Esophagus (tissue), 2 donors: ENCODE measurements at regions not wholly inside any gene's neighbourhood (a gene's known extent, or its start where the extent isn't known, plus 50 kb on each side); places are given as distances from the start of the nearest gene placed in this dataset.

ENCODE experiments used
- H3K27ac ChIP-seq, 2 donors: one replicate each; pipeline ENCODE4 v1.5.1; 2013; ENCODE audit warnings: low read depth in 2 of 2, mild to moderate bottlenecking in 2 of 2, inconsistent platforms in 1 of 2, low read length in 1 of 2, moderate library complexity in 1 of 2
- H3K27me3 ChIP-seq, 2 donors: one replicate each; pipeline ENCODE4 v1.6.1; 2013; ENCODE audit warnings: low read length in 2 of 2, control low read depth in 1 of 2, mild to moderate bottlenecking in 1 of 2; ENCODE audit not compliant: insufficient read depth in 2 of 2, control insufficient read depth in 1 of 2
- H3K36me3 ChIP-seq, 2 donors: one replicate each; pipeline ENCODE4 v1.6.1; 2013; ENCODE audit warnings: low read length in 1 of 2; ENCODE audit not compliant: control insufficient read depth in 2 of 2, insufficient read depth in 2 of 2
- H3K4me1 ChIP-seq, 2 donors: one replicate each; pipeline ENCODE4 v1.6.1; 2013; ENCODE audit warnings: low read length in 1 of 2; ENCODE audit not compliant: control insufficient read depth in 2 of 2, insufficient read depth in 2 of 2
- H3K4me3 ChIP-seq, 2 donors: one replicate each; pipeline ENCODE4 v1.5.1; 2013; ENCODE audit warnings: low read length in 2 of 2, mild to moderate bottlenecking in 2 of 2, low read depth in 1 of 2, moderate library complexity in 1 of 2
- H3K9me3 ChIP-seq, 2 donors: one replicate each; pipeline ENCODE4 v1.6.1; 2013; ENCODE audit warnings: mild to moderate bottlenecking in 2 of 2, low read depth in 1 of 2, low read length in 1 of 2, moderate library complexity in 1 of 2; ENCODE audit not compliant: control insufficient read depth in 2 of 2, insufficient read depth in 1 of 2
- WGBS, 2 donors: extraction: QIAGEN DNeasy Blood & Tissue Kit; methylation state at CpG; one replicate each; pipeline ENCODE4 v1.1.7; 2013; 5-methylcytosine and 5-hydroxymethylcytosine counted together
- donor health status: healthy with polysubstance abuse.
- donor health status: Bipolar disorder and iron deficiency.

DNA sequence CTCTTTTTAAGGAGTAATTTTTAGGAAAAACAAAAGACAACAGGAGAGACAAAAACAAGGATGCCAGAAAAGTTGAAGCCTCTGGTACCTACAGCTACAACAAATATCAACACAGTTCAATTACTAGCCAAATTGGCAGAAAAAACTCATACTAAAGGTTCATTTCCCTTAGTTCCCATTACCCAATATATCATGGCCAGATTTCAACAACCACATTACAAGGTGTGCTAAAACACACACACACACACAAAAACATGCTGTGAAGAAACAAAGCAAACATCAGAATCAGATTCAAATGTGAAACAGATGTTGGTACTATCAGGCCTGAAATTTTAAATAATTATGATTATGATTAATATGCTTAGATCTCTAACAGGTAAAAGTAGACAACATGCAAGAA is 272.7 kb upstream of the CLEC14A start:
- Histone ChIP-seq H3K9me3 (no peaks in the 10 kb centered on the region), H3K4me3 (no peak overlapping the region), H3K27me3 (no peaks in the 10 kb centered on the region), H3K36me3 (no peaks in the 10 kb centered on the region), H3K4me1 (no peaks in the 10 kb centered on the region), H3K27ac (no peak overlapping the region)

DNA sequence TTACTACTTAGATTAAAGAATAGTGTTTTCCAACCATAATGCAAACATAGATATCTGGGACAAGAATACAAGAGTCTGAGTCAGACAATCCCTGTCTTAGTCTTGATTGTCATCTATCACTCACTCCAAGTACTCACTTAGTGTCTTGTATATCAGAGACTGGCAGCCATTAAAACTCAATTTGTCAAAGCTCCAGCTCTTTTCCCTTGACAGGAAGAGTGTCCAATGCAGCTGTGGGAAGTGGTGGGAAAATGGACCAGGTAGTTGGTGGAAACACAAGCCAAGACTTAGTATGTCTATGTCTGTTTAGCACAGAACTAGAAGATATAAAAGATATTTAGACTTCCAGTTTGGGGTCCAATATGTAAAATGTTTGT is 271.6 kb upstream of the CLEC14A start:
- H3K4me3 ChIP-seq: no peak overlapping the region

DNA sequence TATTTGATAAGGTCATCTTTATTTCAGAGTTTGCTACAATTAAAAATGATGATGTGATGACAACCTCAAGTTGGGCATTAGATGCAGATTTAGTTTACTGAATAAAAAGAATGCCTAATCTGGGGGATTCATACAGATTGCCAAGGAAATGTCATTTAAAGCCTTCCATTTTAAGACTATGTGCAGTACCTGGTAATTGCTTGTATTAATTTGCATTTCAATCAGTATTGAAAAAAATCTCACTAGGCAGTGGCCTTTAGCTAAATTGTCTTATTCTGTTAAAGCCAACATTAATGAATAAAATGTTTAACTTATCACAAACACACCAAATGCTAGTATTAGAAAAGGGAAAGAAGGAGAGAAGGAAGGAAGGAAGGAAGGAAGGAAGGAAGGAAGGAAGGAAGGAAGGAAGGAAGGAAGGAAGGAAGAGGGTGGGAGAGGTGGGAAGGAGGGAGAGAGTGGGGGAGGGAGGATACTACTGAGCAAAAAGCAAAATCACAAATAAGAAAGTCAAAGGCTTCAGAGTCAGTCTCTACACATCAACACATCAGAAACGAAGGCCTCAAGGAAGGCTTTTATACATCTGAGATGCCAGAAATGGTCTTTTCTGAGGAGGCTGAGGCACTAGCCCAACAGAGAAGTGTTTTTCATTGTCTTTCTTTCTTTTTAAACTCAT is 271.1 kb upstream of the CLEC14A start:
- Histone ChIP-seq H3K9me3 (no peaks in the 10 kb centered on the region), H3K4me3 (no peak overlapping the region), H3K4me1 (no peaks in the 10 kb centered on the region), H3K27me3 (no peaks in the 10 kb centered on the region), H3K36me3 (no peaks in the 10 kb centered on the region), H3K27ac (no peak overlapping the region)
- WGBS, 2 donors: 63 to 76% methylated on average over 1 of the region's 1 CpG

More for the DNA sequence above, 271.6 kb upstream of the CLEC14A start:
- Histone ChIP-seq H3K27me3 (no peaks in the 10 kb centered on the region), H3K36me3 (no peaks in the 10 kb centered on the region), H3K9me3 (no peaks in the 10 kb centered on the region), H3K27ac (no peak overlapping the region), H3K4me1 (no peaks in the 10 kb centered on the region)

DNA sequence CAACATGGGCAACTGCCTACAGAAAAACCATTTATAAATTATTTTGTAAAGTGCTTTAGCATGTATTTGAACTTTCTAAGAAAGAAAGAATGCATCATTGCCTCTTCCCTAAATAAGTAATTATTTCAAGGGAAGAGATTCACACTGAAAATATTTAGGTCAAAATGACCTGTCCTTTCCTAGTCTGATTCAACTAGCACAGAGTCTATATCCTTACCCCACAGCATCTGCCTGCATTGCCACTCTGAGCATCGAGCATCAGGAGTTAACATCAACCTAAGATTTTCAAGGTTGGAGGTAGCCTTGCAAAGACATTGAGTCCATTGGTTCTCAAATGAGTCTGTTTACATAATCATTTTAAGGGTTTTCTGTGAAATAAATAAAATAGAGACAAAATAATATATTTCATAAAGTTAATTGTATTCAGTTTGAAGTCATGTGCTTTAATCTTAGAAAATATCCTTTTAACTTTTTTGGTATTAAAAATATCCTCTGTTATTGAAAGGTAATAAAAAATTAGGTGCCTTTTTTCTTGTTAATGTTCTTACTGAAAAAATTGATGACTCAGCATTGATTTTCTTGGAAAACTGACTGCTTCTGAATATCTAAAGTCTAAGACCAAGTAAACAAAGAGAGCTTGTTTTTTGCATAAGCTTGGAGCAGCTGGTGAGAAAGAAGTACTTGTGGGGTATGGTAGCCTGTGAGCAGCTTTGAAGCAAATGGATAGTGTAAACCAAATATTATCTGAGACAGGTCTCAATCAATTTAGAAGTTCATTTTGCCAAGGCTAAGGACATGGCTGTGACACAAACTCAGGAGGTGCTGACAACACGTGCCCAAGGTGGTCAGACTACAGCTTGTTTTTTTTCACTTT is 269.0 kb upstream of the CLEC14A start:
- 63 to 65% methylated on average over 2 of the region's 2 CpGs for WGBS, 2 donors
- Histone ChIP-seq H3K27ac (no peak overlapping the region), H3K27me3 (no peaks in the 10 kb centered on the region), H3K4me1 (no peaks in the 10 kb centered on the region), H3K4me3 (no peak overlapping the region), H3K9me3 (no peaks in the 10 kb centered on the region), H3K36me3 (no peaks in the 10 kb centered on the region)

- no peaks in the 10 kb centered on the region for H3K36me3 ChIP-seq
- H3K9me3 ChIP-seq: no peaks in the 10 kb centered on the region
- no peak overlapping the region for H3K27ac ChIP-seq
- no peaks in the 10 kb centered on the region for H3K27me3 ChIP-seq
- H3K4me3 ChIP-seq: no peak overlapping the region
- WGBS, 2 donors: 51 to 58% methylated on average over 3 of the region's 3 CpGs
- no peaks in the 10 kb centered on the region for H3K4me1 ChIP-seq
These were observed 266.8 kb upstream of the CLEC14A start for GRCh38 chr14:38522724-38523123.

DNA sequence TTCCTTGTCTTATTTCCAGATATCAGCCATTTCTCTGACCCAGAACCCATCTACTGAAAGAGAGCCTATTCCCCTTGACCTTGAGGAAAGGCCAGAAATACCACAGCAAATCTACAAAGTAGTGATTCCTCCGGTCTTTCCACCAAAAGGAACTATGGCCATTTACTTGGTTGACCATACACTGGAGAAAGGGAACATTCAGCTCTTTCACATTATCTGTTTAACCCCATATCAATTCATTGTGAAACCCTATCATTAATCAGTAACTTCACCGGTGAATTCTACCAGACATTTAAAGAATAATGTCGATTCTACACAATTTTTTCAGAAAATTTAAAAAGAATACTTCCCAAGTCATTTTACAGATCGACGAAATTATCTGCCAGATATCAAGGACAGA is 265.7 kb upstream of the CLEC14A start:
- H3K9me3 ChIP-seq: no peaks in the 10 kb centered on the region
- 90 to 93% methylated on average over 5 of the region's 5 CpGs for WGBS, 2 donors
- no peak overlapping the region for H3K4me3 ChIP-seq
- H3K27me3 ChIP-seq: no peaks in the 10 kb centered on the region
- no peaks in the 10 kb centered on the region for H3K36me3 ChIP-seq
- H3K27ac ChIP-seq: no peak overlapping the region
- H3K4me1 ChIP-seq: no peaks in the 10 kb centered on the region

DNA sequence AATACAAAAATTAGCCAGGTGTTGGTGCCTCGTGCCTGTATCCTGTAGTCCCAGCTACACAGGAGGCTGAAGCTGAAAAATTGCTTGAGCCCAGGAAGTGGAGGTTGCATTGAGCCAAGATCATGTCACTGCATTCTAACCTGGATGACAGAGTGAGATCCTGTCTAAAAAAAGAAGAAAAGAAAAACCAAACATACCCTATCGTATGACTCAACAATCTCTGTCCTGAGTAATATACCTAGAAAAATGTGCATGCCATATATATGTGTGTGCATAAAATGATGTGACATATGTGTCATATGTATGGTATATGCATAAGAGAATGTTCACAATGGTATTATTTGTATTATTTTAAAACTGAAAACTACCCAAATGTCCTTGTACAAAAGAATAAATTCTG is 261.5 kb upstream of the CLEC14A start:
- WGBS, 2 donors: 75 to 83% methylated on average over 2 of the region's 2 CpGs
- Histone ChIP-seq H3K4me1 (no peaks in the 10 kb centered on the region), H3K27ac (no peak overlapping the region), H3K27me3 (no peaks in the 10 kb centered on the region), H3K4me3 (no peak overlapping the region), H3K9me3 (no peaks in the 10 kb centered on the region), H3K36me3 (no peaks in the 10 kb centered on the region)

GRCh38 chr14:38512236-38512635 is 256.3 kb upstream of the CLEC14A start:
- H3K36me3 ChIP-seq: no peaks in the 10 kb centered on the region
- H3K9me3 ChIP-seq: no peaks in the 10 kb centered on the region
- no peaks in the 10 kb centered on the region for H3K4me1 ChIP-seq
- no peaks in the 10 kb centered on the region for H3K27me3 ChIP-seq
- H3K27ac ChIP-seq: no peak overlapping the region
- H3K4me3 ChIP-seq: no peak overlapping the region

DNA sequence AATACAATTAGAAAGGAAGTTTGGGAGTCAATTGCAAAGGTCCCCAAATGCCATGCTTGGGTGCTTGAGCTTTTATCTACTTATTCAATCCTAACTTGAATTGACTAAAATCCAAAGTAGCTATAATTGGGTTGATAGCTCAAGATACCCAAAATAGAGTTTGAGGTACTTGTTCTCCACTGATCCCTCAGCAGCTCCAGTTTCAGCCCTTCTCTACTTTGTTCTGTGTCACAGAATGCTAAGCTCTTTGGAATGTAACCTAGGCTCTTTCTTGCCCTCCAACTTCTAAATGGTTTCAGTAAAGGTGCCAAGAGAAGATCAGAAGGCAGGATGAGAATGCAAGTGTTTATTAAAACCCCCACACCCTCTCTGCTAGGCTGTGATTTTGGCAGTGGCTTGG is 251.4 kb upstream of the CLEC14A start:
- H3K27me3 ChIP-seq: no peaks in the 10 kb centered on the region
- no peaks in the 10 kb centered on the region for H3K4me1 ChIP-seq
- H3K9me3 ChIP-seq: no peaks in the 10 kb centered on the region
- no peak overlapping the region for H3K27ac ChIP-seq
- H3K4me3 ChIP-seq: no peak overlapping the region
- no peaks in the 10 kb centered on the region for H3K36me3 ChIP-seq

- WGBS, 2 donors: 31 to 35% methylated on average over 1 of the region's 1 CpG
- no peaks in the 10 kb centered on the region for H3K9me3 ChIP-seq
- H3K27me3 ChIP-seq: no peaks in the 10 kb centered on the region
- H3K4me1 ChIP-seq: no peaks in the 10 kb centered on the region
- no peak overlapping the region for H3K4me3 ChIP-seq
- no peak overlapping the region for H3K27ac ChIP-seq
- H3K36me3 ChIP-seq: no peaks in the 10 kb centered on the region
These were observed 250.0 kb upstream of the CLEC14A start for GRCh38 chr14:38505973-38506249.
